HuH-7.5 (cell line): ENCODE measurements at regions not wholly inside any gene's neighbourhood (a gene's known extent, or its start where the extent isn't known, plus 50 kb on each side); places are given as distances from the start of the nearest gene placed in this dataset.
A peak's percentile ranks its signal among the peaks of the same experiment; 100 is the strongest.

Source experiments
- DNase-seq: peaks from one replicate; pipeline ENCODE4 v3.0.0; 2011; ENCODE audit warnings: low spot score

GRCh38 chr12:94062796-94063635 lies 85.4 kb upstream of the PLXNC1 start:
- DNase-seq, result no peak

- no peak for DNase-seq
Measured at GRCh38 chr12:94070520-94070919, 77.9 kb upstream of the PLXNC1 start.

GRCh38 chr12:94071258-94071657 lies 77.1 kb upstream of the PLXNC1 start:
- DNase-seq, result no peak

- DNase-seq, result no peak
Measured at GRCh38 chr12:94073441-94074051, 74.8 kb upstream of the PLXNC1 start.

GRCh38 chr12:94074216-94074979 lies 74.0 kb upstream of the PLXNC1 start:
- no peak for DNase-seq

- peak; percentile 39 for DNase-seq
Measured at GRCh38 chr12:94074980-94075629, 73.3 kb upstream of the PLXNC1 start.

GRCh38 chr12:94077209-94077608 lies 71.2 kb upstream of the PLXNC1 start:
- no peak for DNase-seq

- DNase-seq, result no peak
Measured at GRCh38 chr12:94078138-94078723, 70.1 kb upstream of the PLXNC1 start.

- DNase-seq, result no peak
Measured at GRCh38 chr12:94078736-94079509, 69.5 kb upstream of the PLXNC1 start.

GRCh38 chr12:94079566-94080340 lies 68.6 kb upstream of the PLXNC1 start:
- no peak for DNase-seq

- no peak for DNase-seq
Measured at GRCh38 chr12:94080341-94081009, 67.9 kb upstream of the PLXNC1 start.

- DNase-seq, result no peak
Measured at GRCh38 chr12:94082690-94083089, 65.7 kb upstream of the PLXNC1 start.

- no peak for DNase-seq
Measured at GRCh38 chr12:94089891-94090290, 58.5 kb upstream of the PLXNC1 start.

- no peak for DNase-seq
Measured at GRCh38 chr12:94091624-94092023, 56.8 kb upstream of the PLXNC1 start.

- DNase-seq, result no peak
Measured at GRCh38 chr12:94092516-94093241, 55.7 kb upstream of the PLXNC1 start.

GRCh38 chr12:94094700-94095099 lies 53.7 kb upstream of the PLXNC1 start:
- DNase-seq, result no peak

- DNase-seq, result no peak
Measured at GRCh38 chr12:94095618-94096017, 52.8 kb upstream of the PLXNC1 start.

- no peak for DNase-seq
Measured at GRCh38 chr12:94098466-94098865, 49.9 kb upstream of the PLXNC1 start.
